ENCODE measurements at regions not wholly inside any gene's neighbourhood (a gene's known extent, or its start where the extent isn't known, plus 50 kb on each side); places are given as distances from the start of the nearest gene placed in this dataset.

- no peak for TF ChIP-seq CTCF (IDR thresholded peaks at IDR 0.05)
- no peak for TF ChIP-seq EZH2 (IDR thresholded peaks at IDR 0.05; ENCODE audit: borderline replicate concordance, insufficient read depth, low read depth, low read length, poor library complexity, severe bottlenecking)
Measured at GRCh38 chr21:27365394-27365793, 398.5 kb upstream of the ADAMTS5 start.
